ENCODE measurements at regions not wholly inside any gene's neighbourhood (a gene's known extent, or its start where the extent isn't known, plus 50 kb on each side); places are given as distances from the start of the nearest gene placed in this dataset.

GRCh38 chr4:74615411-74615810 is 170.5 kb downstream of the AREG start:
- no peak for DNase-seq

GRCh38 chr4:74618166-74618565 is 173.2 kb downstream of the AREG start:
- no peak for DNase-seq

DNA sequence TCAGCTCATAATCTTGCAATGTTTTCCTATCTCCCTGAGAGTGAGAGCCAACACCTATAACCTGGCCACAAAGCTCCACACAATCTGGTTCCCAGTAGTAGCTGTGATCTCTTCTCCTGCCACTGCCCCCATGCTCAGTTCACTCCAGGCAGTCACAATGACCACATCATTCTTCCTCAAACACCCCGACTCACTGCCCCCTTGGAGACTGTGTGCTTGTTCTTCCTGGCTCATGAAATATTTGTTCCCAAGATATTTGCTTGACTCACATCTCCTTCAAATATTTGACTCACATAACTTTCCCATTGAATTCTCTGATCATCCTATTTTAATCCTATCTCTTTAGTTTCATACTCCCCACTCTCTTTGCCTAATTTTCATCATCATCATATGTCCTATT is 173.7 kb downstream of the AREG start:
- DNase-seq: peak; percentile 54

- DNase-seq: peak; percentile 4
These were observed 174.2 kb downstream of the BTC start for GRCh38 chr4:74619931-74620702.

DNA sequence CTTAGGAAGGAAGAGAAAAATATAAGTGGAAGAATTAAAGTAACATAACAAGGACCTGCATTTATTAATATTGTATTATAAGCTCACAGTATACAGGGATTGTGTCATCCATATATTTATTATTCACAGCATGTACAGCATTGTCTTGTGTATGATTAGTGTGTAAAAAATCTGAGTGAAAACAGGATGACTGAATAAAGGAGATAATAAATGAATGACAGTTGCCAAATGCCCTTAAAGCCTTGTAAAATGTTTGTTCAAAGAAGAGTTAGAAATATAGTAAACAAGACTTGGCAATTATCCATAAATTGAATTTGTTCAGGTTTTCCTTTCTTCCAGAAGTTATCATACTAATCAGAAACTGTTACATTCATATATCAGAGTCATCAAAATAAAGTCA is 172.7 kb downstream of the BTC start:
- no peak for DNase-seq

- peak; percentile 50 for DNase-seq
These were observed 171.3 kb downstream of the BTC start for GRCh38 chr4:74623041-74623440.

DNA sequence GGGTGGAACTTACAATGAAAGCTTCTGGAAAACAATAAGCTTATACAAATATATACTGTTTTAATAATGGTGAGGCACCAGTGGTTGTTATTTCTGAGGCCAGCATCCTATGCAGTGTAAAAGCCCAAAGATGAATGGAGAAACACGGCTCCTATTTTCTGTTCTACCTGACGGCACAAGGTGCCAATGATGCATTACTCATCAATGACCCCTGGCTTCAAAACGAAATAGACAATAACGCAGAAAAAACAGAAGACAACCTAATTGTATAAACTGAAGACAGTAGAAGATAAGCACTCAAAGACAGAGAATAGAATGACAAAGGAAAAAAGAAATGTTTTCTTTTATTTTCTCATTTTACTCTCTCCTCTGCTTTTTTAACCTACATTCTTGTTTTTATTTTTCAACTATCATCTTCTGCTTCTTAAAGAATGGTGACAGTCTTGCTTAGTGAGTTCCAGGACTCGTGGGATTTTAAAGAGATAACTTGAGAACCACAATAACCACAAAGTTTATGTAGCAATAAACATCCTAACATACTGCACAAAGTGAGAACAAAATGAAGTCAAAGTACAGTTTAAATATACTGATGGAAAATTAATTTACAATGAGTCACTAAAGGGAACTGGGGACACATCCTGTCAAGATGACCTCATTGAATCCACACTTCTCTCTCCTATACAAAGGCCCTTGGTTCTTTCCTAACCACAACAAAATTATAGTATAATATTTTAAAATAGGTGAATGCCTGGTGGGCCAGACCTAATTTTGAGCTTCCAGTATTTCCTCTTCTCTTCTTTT is 169.8 kb downstream of the BTC start:
- peak; percentile 81 for DNase-seq

DNA sequence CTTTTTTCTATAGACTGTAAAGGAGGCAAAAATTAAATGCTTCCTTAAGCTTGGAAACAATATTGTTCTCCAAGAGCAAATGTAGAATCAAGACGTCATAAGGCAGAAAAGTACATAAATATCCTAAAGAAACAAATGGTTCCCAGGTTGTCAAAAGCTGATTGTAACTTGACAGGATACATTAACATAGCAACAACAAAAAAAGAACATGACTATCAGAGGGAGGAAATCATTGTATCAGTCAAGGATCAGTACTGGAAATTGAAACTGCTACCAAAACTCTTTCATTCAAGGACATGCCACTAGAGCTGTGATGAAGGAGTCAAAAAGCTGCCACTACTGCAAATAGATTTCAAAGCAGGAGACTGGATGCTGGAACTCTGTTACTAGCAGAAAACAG is 168.3 kb downstream of the BTC start:
- DNase-seq: no peak

DNA sequence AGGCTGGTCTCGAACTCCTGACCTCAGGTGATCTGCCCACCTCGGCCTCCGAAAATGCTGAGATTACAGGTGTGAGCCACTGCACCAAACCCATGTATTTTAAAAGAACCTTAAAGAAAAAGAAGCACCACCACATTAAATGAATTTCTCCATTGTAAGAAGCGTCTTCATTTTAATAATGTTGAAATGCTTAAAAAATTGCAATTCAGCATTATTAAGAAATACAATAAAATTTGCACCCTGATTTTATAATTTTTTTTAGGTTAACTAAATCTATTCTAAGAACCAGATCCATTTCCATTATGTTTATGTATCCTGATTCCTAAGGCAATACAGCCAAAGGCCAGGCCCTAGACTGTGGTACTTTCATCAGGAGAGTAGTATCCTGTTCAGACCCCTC is 167.2 kb downstream of the BTC start:
- no peak for DNase-seq

- DNase-seq: no peak
These were observed 166.8 kb downstream of the BTC start for GRCh38 chr4:74627504-74627903.

GRCh38 chr4:74628852-74629620 is 165.3 kb downstream of the BTC start:
- no peak for DNase-seq

GRCh38 chr4:74630551-74630950 is 163.8 kb downstream of the BTC start:
- no peak for DNase-seq

DNA sequence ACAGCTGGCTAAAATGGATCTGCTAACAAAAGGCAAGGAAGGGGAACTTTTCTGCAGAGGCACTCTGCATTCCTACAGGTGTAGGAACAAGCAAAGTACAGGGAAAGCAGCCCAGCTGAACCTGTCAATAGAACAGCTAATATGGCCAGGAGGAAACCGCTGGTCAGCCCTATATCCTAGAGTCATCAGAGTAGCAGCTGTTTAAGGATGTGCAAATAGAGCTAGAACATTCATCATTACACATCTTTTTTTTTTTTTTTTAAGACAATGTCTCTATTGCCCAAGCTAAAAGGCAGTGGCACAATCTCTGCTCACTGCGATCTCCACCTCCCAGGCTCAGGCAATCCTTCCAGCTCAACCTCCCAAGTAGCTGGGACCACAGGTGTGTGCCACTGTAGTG is 163.0 kb downstream of the BTC start:
- no peak for DNase-seq

DNA sequence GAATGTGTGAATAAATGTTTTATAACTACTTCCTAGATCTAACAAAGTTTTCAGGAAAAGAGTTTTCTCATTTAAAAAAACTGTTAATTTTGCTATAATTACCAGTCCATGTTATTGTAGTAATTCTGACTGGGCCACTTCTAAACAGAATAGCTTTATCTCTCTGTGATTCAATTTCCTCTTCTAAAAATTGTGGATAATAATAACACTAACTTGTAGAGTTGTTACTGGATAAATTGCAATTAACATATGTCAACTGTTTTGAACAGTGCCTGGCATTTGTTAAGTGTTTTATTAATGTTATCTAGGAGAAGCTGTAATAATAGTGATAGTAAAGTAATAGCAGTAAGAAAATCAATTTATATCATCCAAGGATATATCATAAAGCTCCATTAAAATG is 162.3 kb downstream of the BTC start:
- no peak for DNase-seq

DNA sequence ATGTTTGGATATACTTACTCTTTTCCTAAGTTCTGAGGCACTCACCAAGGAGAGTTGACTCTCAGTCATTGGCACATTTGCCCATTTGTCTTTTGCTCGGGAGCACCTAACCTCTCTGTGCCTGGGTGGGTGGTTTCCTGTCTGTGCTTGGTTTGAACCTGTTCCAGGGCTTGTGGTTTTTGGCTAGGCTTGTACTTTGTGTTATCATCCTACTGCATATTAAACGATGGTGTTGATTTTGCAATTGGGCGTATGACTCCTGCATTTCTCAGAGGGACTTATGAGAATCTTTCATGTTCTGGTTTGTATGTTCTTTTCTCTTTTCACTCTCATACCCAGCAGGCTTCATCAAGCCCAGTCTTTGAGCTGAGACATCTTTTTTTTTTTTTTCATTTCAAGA is 161.7 kb downstream of the BTC start:
- DNase-seq: peak; percentile 46

DNA sequence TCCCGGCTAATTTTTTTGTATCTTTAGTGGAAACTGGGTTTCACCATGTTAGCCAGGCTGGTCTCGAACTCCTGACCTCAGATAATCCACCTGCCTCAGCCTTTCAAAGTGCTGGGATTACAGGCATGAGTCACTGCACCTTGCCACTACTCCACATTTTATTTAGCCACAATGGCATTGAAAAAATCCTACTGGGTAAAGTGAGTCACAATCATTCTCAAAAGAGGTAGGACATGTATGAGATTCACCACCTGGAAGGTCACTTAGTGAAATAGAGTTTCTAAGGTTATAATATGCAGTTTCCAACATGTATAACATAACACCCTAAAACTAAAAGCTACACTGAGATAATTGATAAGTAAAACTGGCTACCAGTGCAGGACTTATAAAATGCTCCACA is 159.2 kb downstream of the BTC start:
- no peak for DNase-seq

DNA sequence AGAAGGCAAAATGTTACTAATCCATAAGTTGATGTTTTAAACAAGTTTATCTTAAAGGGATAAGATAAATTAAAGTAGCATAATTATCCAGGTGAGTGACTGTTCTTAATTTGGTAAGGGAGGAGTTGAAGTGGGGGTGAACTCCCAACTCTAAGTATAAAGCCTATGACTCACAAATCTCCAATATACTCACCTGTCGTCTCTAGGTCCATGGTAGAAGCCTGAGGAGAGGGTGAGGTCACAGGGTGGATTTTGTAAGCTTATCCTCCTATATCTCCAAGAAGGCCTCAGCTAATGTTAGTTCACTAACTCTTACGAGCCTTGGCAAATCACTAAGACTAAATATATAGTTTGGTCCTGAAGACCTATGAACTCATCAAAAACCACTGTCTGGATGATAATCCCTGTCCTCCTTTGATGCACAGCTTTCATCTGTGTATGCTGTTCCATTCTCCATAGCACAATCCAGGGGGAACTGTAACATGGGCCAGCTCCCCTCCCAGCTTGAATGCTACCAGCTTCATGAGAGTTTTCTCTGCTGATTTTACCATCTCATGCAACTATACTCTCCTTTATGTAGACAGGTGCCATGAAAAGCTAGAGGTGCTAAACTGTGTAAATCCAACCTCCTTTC is 158.7 kb downstream of the BTC start:
- no peak for DNase-seq

- DNase-seq: no peak
These were observed 156.3 kb downstream of the BTC start for GRCh38 chr4:74638001-74638400.

DNA sequence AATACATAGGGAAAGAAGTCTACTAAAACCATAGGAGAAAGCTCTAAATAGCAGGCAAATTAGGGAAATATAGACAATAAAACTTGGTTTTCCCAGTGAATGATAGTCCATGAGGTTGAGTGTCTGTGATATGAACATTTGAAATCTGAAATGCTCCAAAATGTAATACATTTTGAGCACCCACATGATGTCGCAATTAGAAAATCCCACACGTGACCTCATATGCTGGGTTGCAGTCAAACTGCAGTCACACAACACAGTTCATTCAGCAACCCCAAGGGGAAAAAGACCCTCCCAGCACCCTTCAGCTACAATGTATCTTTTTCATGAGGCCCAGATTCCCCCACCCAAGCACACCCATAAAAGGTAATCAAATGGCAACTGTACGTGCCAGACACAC is 155.6 kb downstream of the BTC start:
- DNase-seq: no peak

GRCh38 chr4:74640111-74640903 is 154.0 kb downstream of the BTC start:
- DNase-seq: peak; percentile 40

DNA sequence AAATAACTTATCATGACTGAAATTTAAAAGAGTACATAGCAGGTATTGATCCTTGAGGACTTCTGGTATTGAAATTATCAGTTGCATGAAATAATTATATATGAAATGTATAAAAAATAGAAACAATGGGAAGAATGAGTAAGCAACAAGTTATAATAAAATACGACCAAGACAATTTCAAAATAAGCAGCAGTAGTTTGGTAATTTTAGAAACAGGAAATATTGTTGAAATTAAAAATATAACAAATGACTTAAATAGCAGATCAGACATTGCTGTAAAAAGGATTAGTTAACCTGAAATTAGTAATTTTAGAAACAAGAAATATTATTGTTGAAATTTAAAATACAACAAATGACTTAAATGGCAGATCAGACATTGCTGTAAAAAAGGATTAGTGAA is 152.3 kb downstream of the BTC start:
- DNase-seq: no peak

- no peak for DNase-seq
These were observed 145.1 kb downstream of the BTC start for GRCh38 chr4:74649193-74649592.
